Thyroid gland (tissue), 4 donors: ENCODE measurements at regions not wholly inside any gene's neighbourhood (a gene's known extent, or its start where the extent isn't known, plus 50 kb on each side); places are given as distances from the start of the nearest gene placed in this dataset.

Source experiments
- DNase-seq, 2 donors: peaks; one replicate each; pipeline ENCODE4 v3.0.0-alpha.2; 2019
- H3K27ac ChIP-seq, 3 donors: fragments of 200-600 bp; sonication (generic); 1 replicate in 2 of 3; 2 replicates in 1 of 3; pipeline ENCODE4 v1.5.1; 2016 to 2019; ENCODE audit warnings: mild to moderate bottlenecking in 1 of 3, moderate library complexity in 1 of 3
- H3K27me3 ChIP-seq: fragments of 200-600 bp; sonication (generic); one replicate; pipeline ENCODE4 v1.5.1; 2019
- H3K36me3 ChIP-seq, 2 donors: fragments of 200-600 bp; sonication (generic); one replicate each; pipeline ENCODE4 v1.5.1; 2016 to 2019
- H3K4me1 ChIP-seq, 2 donors: fragments of 200-600 bp; sonication (generic); one replicate each; pipeline ENCODE4 v1.5.1; 2017 to 2019
- H3K4me3 ChIP-seq, 3 donors: fragments of 200-600 bp; sonication (generic); replicated peaks in 1 of 3; 1 replicate in 2 of 3; 2 replicates in 1 of 3; pipeline ENCODE4 v1.5.1; 2016; ENCODE audit warnings: mild to moderate bottlenecking in 1 of 3
- H3K9me3 ChIP-seq: fragments of 200-600 bp; sonication (generic); one replicate; pipeline ENCODE4 v1.5.1; 2017
- CTCF ChIP-seq, 6 experiments: fragments of 200-600 bp in 3 of 6; fragments of 450-650 bp in 3 of 6; sonication (generic) in 3 of 6; IDR thresholded peaks; one replicate each; pipeline ENCODE4 v1.5.1; 2016 to 2019; ENCODE audit warnings: antibody characterized with exemption in 6 of 6, mild to moderate bottlenecking in 2 of 6, inconsistent platforms in 1 of 6, moderate library complexity in 1 of 6
- POLR2A ChIP-seq, 2 donors: fragments of 450-650 bp; IDR thresholded peaks; one replicate each; pipeline ENCODE4 v1.6.1; 2017; ENCODE audit warnings: antibody characterized with exemption in 2 of 2, mild to moderate bottlenecking in 2 of 2, moderate library complexity in 1 of 2
- whole genome bisulfite sequencing, 2 donors: methylation state at CpG; one replicate each; pipeline ENCODE4 v1.1.5; 2017; 5-methylcytosine and 5-hydroxymethylcytosine counted together
- intact Hi-C: fragments of 100-400 bp; cut with DNase I; formaldehyde crosslinking; loops from one replicate; pipeline ENCODE4 v1.15.1; 2023

GRCh38 chr13:100815476-100816046, 141.0 kb upstream of the TMTC4 start:
- Histone ChIP-seq H3K4me1 (peaks cover 0 to 2% of the 10 kb centered on the region in 2 donors), H3K9me3 (no peaks in the 10 kb centered on the region), H3K27ac (no peak overlapping the region), H3K27me3 (no peaks in the 10 kb centered on the region), H3K4me3 (no peak overlapping the region), H3K36me3 (no peaks in the 10 kb centered on the region)
- TF ChIP-seq POLR2A (IDR thresholded peaks at IDR 0.05), result no peak
- TF ChIP-seq CTCF (IDR thresholded peaks at IDR 0.05), result no peak
- 70 to 71% methylated on average over 3 of the region's 3 CpGs for WGBS, 2 donors
- no peak for DNase-seq
- intact Hi-C loops, result no loop called here

GRCh38 chr13:100812982-100813584, 138.5 kb upstream of the TMTC4 start:
- no peaks in the 10 kb centered on the region for H3K4me1 ChIP-seq
- TF ChIP-seq POLR2A (IDR thresholded peaks at IDR 0.05) (no peak), CTCF (IDR thresholded peaks at IDR 0.05) (no peak)
- no peaks in the 10 kb centered on the region for H3K9me3 ChIP-seq
- no peak for DNase-seq
- H3K4me3 ChIP-seq, result no peak overlapping the region
- H3K36me3 ChIP-seq, result no peaks in the 10 kb centered on the region
- H3K27ac ChIP-seq, result no peak overlapping the region
- WGBS, 2 donors, result 45 to 64% methylated on average over 2 of the region's 2 CpGs
- no peaks in the 10 kb centered on the region for H3K27me3 ChIP-seq
- intact Hi-C loops, result no loop called here

GRCh38 chr13:100811928-100812327, 137.3 kb upstream of the TMTC4 start:
- 83 to 86% methylated on average over 2 of the region's 2 CpGs for WGBS, 2 donors
- Histone ChIP-seq H3K9me3 (no peaks in the 10 kb centered on the region), H3K36me3 (no peaks in the 10 kb centered on the region), H3K4me3 (no peak overlapping the region), H3K4me1 (no peaks in the 10 kb centered on the region), H3K27ac (no peak overlapping the region), H3K27me3 (no peaks in the 10 kb centered on the region)
- TF ChIP-seq POLR2A (IDR thresholded peaks at IDR 0.05) (no peak), CTCF (IDR thresholded peaks at IDR 0.05) (no peak)
- intact Hi-C loops, result no loop called here
- DNase-seq, result no peak

GRCh38 chr13:100811024-100811865, 136.7 kb upstream of the TMTC4 start:
- DNase-seq, result no peak
- Histone ChIP-seq H3K36me3 (no peaks in the 10 kb centered on the region), H3K27ac (no peak overlapping the region), H3K4me1 (no peaks in the 10 kb centered on the region), H3K9me3 (no peaks in the 10 kb centered on the region), H3K4me3 (no peak overlapping the region), H3K27me3 (no peaks in the 10 kb centered on the region)
- intact Hi-C loops, result no loop called here
- 79 to 83% methylated on average over 14 of the region's 14 CpGs for WGBS, 2 donors
- no peak for TF ChIP-seq CTCF (IDR thresholded peaks at IDR 0.05)
- no peak for TF ChIP-seq POLR2A (IDR thresholded peaks at IDR 0.05)

- TF ChIP-seq POLR2A (IDR thresholded peaks at IDR 0.05), result no peak
- TF ChIP-seq CTCF (IDR thresholded peaks at IDR 0.05), result no peak
- Histone ChIP-seq H3K4me3 (no peak overlapping the region), H3K9me3 (no peaks in the 10 kb centered on the region), H3K27ac (no peak overlapping the region), H3K4me1 (no peaks in the 10 kb centered on the region), H3K36me3 (no peaks in the 10 kb centered on the region), H3K27me3 (no peaks in the 10 kb centered on the region)
- intact Hi-C loops, result no loop called here
- no peak for DNase-seq
- WGBS, 2 donors, result 90 to 92% methylated on average over 3 of the region's 3 CpGs
Observed at GRCh38 chr13:100810481-100810880, 135.9 kb upstream of the TMTC4 start.
